ENCODE measurements at regions not wholly inside any gene's neighbourhood (a gene's known extent, or its start where the extent isn't known, plus 50 kb on each side); places are given as distances from the start of the nearest gene placed in this dataset.

DNA sequence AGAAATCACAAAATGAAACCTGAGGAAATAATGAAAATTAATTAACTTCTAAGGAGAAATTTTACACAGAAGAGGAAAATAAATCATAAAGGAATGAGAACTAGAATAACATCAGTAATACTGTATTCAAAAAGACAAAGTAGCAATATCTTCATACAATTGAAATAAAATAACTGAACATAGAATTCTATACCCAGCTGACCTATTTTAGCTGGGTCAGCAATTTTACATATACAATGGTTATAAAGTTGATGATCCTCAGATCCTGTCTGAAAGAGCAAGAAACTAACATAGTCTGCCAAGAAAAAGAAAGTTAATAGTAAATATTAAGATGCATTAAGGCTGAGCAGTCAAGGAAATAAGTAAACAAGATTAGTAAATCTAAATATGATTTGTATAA lies 93.0 kb upstream of the P3H2 start:
- intact Hi-C loops (cut with micrococcal nuclease) = no loop called here
- no peaks in the 10 kb centered on the region for H3K36me3 Mint-ChIP-seq (ENCODE audit: low read depth)
- no peak for ATAC-seq
- H3K27me3 Mint-ChIP-seq = no peaks in the 10 kb centered on the region
- ChIA-PET POLR2A (no interaction called here), CTCF (no interaction called here)
- no peak for DNase-seq
- no peak overlapping the region for H3K27ac Mint-ChIP-seq
- H3K4me1 Mint-ChIP-seq (ENCODE audit: low read depth) = no peaks in the 10 kb centered on the region
- TF ChIP-seq, protein P1, sequence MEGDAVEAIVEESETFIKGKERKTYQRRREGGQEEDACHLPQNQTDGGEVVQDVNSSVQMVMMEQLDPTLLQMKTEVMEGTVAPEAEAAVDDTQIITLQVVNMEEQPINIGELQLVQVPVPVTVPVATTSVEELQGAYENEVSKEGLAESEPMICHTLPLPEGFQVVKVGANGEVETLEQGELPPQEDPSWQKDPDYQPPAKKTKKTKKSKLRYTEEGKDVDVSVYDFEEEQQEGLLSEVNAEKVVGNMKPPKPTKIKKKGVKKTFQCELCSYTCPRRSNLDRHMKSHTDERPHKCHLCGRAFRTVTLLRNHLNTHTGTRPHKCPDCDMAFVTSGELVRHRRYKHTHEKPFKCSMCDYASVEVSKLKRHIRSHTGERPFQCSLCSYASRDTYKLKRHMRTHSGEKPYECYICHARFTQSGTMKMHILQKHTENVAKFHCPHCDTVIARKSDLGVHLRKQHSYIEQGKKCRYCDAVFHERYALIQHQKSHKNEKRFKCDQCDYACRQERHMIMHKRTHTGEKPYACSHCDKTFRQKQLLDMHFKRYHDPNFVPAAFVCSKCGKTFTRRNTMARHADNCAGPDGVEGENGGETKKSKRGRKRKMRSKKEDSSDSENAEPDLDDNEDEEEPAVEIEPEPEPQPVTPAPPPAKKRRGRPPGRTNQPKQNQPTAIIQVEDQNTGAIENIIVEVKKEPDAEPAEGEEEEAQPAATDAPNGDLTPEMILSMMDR (IDR thresholded peaks at IDR 0.05) = no peak
- peaks cover 1% of the 10 kb centered on the region for H3K9me3 Mint-ChIP-seq
- H3K4me3 Mint-ChIP-seq = no peak overlapping the region

DNA sequence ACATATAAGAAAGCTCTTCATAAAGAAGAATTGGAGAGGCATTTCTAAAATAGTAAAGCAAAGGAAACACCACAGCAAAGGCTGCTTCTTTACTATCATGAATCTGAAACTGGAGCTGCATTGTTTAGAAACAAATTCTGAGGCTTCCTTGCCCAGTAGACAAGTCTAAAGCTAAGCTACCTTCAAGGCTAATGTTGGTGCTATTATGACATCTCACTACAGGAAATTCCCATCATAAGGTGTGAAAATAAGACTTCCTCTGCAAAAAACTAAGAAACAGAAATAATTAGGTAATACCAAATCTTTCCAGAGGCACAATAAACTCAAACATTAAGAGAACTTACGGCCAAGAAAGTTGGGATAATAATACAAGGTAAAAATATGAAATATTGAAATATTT lies 89.9 kb upstream of the P3H2 start:
- POLR2A ChIA-PET = no interaction called here
- intact Hi-C loops (cut with micrococcal nuclease) = no loop called here

DNA sequence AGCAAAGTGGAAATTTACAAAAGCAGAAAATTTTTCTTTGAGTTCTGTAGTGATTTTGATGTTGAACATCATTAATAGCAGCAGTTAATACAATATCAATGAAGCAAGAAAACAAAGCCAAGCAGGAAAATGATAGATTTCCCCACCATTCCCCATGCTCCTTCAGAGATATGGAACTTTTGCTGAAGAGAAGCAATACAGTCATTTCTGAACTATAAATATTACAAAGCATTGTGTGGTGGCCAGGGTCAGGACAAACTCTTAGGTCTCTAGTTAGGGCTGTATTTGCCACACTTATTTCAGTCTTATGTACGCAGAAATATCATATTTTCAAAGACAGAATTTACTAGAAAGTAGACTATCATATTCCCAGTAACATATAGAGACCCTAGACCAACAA lies 88.8 kb upstream of the P3H2 start:
- TF ChIP-seq, protein P1 (IDR thresholded peaks at IDR 0.05) = no peak
- ChIA-PET POLR2A (interaction anchor here (0.7 kb wide), 1 partner anchor 821 kb away, joined by 3 read pairs; no protein-coding TSS in a partner anchor), CTCF (interaction anchor here (0.9 kb wide), 1 partner anchor 113 kb away, joined by 3 read pairs; the partner anchor contains the start of gene CLDN1)
- Mint-ChIP-seq H3K36me3 (ENCODE audit: low read depth) (no peaks in the 10 kb centered on the region), H3K4me1 (ENCODE audit: low read depth) (peaks cover 11% of the 10 kb centered on the region), H3K9me3 (peaks cover 1% of the 10 kb centered on the region), H3K27ac (no peak overlapping the region), H3K27me3 (peaks cover 13% of the 10 kb centered on the region), H3K4me3 (no peak overlapping the region)
- ATAC-seq (no peak), DNase-seq (no peak)
- intact Hi-C loops (cut with micrococcal nuclease) = no loop called here

More for the DNA sequence above, 89.9 kb upstream of the P3H2 start:
- Mint-ChIP-seq H3K4me1 (ENCODE audit: low read depth) (peaks cover 7% of the 10 kb centered on the region), H3K36me3 (ENCODE audit: low read depth) (no peaks in the 10 kb centered on the region), H3K27ac (no peak overlapping the region), H3K4me3 (no peak overlapping the region), H3K9me3 (peaks cover 1% of the 10 kb centered on the region), H3K27me3 (peaks cover 10% of the 10 kb centered on the region)
- CTCF ChIA-PET = interaction anchor here (1.2 to 1.5 kb wide), 2 partner anchors 14 to 128 kb away, joined by 3 to 5 read pairs; no protein-coding TSS in a partner anchor
- DNase-seq (no peak), ATAC-seq (no peak)
- TF ChIP-seq, protein P1 (IDR thresholded peaks at IDR 0.05) = no peak

- peaks cover 13% of the 10 kb centered on the region for H3K4me1 Mint-ChIP-seq (ENCODE audit: low read depth)
- TF ChIP-seq, protein P1 (IDR thresholded peaks at IDR 0.05) = no peak
- CTCF ChIA-PET = no interaction called here
- DNase-seq (no peak), ATAC-seq (no peak)
- peaks cover 17% of the 10 kb centered on the region for H3K27me3 Mint-ChIP-seq
- intact Hi-C loops (cut with micrococcal nuclease) = no loop called here
- no peaks in the 10 kb centered on the region for H3K36me3 Mint-ChIP-seq (ENCODE audit: low read depth)
- H3K4me3 Mint-ChIP-seq = no peak overlapping the region
- H3K27ac Mint-ChIP-seq = no peak overlapping the region
- H3K9me3 Mint-ChIP-seq = peaks cover 1% of the 10 kb centered on the region
- POLR2A ChIA-PET = no interaction called here
Measured at GRCh38 chr3:190208196-190208595, 87.5 kb upstream of the P3H2 start.

- Mint-ChIP-seq H3K27ac (no peak overlapping the region), H3K27me3 (peaks cover 23% of the 10 kb centered on the region), H3K36me3 (ENCODE audit: low read depth) (no peaks in the 10 kb centered on the region), H3K4me1 (ENCODE audit: low read depth) (peaks cover 16% of the 10 kb centered on the region), H3K9me3 (no peaks in the 10 kb centered on the region), H3K4me3 (no peak overlapping the region)
- peak; percentile 79 for ATAC-seq
- CTCF ChIA-PET = no interaction called here
- POLR2A ChIA-PET = no interaction called here
- DNase-seq = no peak
- TF ChIP-seq, protein P1 (IDR thresholded peaks at IDR 0.05) = no peak
- intact Hi-C loops (cut with micrococcal nuclease) = no loop called here
Measured at GRCh38 chr3:190205739-190206138, 85.0 kb upstream of the P3H2 start.
